ENCODE measurements at regions not wholly inside any gene's neighbourhood (a gene's known extent, or its start where the extent isn't known, plus 50 kb on each side); places are given as distances from the start of the nearest gene placed in this dataset.

GRCh38 chr5:53358794-53359193 is 121.6 kb upstream of the FST start:
- TF ChIP-seq POLR2AphosphoS5 (IDR thresholded peaks at IDR 0.05), result no peak
- no peak for TF ChIP-seq CTCF (IDR thresholded peaks at IDR 0.05)
